ENCODE measurements at regions not wholly inside any gene's neighbourhood (a gene's known extent, or its start where the extent isn't known, plus 50 kb on each side); places are given as distances from the start of the nearest gene placed in this dataset.
"Not testable (repeated sequence)": the region's sequence is repeated elsewhere in the genome, so short reads cannot be mapped to it uniquely, and the experiment has no call there.

GRCh38 chr4:170388255-170388654 lies 298.5 kb upstream of the AADAT start:
- no peak for DNase-seq

DNA sequence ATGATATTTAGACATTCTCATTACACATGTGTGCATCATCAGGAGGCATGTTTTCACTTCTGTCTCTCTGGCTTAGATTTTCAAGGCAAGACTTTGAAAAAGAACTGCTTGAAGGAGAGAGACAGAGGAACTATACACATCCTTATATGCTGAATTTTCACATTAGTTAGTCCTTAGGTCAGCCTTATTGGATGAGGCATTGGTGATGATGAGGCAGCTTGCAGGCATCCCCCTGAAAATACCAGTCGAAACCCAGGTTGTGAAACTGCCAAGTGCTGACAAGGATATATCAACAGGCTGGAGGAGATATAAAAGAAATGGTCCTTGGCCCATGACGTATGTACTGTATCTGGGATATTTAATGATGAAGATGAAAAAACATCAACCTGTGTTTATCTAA lies 297.2 kb upstream of the AADAT start:
- DNase-seq, result no peak

GRCh38 chr4:170386511-170386910 lies 296.8 kb upstream of the AADAT start:
- no peak for DNase-seq

DNA sequence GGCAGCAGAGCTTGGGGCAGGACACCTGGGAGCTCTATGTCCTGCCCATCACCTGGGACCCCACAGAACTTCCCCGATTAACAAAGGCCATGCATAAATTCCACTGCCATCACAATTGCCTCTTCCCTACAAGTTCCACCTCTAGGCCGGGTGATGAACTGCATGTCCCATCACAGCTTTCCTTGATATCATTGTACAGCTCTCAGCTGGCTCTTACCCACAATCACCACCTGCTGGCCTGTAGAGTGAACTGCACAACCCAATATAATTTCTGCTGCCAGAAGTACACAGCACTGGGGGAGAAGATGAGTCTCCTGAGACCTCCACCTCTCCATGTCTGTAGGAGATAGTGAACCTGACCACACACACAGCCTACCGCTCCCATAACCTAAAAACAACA lies 285.0 kb upstream of the AADAT start:
- DNase-seq, result no peak

DNA sequence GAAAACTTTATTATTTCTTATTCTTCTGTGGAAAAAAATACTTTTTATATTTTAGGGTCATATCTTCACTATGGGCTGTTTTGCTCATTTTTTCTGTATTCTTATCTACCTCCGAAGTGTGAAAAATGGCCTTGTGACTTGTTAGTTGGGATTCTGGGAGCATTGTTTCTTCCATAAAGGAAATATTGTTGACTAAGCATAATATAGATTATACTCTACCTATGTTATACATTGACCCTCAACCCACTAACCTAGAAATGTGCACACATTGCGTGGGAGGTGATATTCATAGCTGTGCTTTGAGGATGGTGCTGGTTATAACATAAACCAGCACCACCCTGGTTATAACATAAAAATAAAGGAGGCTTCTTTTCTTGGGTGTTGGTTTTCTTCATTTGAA lies 259.2 kb upstream of the AADAT start:
- DNase-seq, result no peak

DNA sequence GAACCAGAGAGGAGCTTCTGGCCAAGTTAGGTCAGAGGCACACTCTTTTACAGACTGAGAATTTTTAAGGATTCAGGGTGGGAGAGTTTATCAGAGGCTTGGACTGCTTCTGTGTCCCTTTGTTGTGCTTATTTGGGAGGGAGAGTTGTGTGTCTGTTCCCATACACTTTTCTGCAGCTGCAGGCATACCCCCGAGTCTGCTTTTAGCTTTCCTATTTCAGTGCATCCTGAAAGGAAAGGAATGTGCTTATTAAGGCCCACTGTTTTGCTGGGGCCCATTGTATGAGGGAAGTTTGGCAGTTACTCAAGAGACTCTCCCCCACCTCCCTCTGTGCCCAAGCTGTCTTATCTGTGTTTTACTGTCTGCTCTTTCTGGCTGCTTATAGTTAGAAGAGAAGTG lies 257.4 kb upstream of the AADAT start:
- DNase-seq, result not testable (repeated sequence)

DNA sequence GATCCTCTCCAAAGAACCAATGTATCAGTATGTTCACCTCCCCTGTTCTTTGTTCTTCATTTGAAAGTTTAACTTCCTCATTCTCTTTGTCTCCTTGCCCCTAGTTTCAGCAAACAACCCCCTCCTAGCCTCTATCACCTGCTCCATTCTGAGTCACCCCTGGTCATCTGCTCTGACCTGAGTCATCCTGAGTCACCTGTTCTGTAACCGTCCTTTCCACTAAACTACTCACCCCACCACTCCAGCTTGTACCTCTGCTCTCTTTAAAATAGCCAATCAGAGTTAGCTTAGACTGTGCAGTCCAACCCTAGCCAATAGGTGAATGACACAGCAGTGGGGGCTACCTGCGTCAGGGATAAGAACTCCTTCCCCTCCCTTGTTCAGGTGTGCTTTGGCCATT lies 249.8 kb upstream of the AADAT start:
- DNase-seq, result no peak

DNA sequence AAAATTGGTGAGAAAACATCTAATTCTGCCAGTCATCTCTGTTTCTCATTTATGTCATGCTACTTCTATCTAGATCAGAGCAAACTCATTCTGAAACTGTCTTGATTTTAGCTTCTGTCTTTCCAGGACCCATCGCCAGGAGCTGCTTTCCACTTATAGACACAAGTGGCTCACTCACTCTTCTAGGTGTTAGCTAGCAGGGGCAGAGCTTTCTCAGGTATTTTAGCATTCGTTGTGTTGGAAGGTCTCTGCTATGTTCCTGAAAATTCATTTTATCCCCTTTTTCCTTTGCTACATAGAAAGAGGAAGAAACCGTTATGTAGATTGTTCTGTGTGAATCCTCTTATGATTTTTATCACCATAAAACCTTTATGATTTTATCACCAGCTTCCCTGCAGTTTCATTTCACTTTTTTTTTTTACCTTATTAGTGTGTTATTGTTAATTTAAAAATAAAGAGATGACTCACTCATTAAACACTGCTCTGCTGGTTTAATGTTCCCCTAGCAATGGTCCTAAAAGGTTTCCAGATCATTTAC lies 246.6 kb upstream of the AADAT start:
- no peak for DNase-seq

DNA sequence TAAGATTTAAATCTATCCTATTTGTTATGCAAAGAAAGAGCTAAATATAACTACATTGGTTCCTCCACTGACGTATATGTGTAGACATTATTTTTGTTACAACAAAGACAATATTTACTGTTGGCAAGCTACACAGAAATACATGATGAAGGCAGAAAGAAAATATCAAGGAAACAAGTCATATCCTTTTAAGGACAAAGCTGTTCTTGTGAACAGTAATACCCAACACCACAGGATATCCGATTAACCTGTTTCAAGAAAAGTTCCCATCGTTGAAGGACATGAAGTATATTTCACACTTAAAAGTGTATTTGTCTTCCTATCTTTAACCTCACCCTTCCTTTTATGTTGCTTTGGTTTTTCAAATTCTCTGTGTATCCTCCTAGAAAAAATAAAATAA lies 235.8 kb upstream of the AADAT start:
- no peak for DNase-seq

GRCh38 chr4:170323623-170324022 lies 233.9 kb upstream of the AADAT start:
- DNase-seq, result no peak

DNA sequence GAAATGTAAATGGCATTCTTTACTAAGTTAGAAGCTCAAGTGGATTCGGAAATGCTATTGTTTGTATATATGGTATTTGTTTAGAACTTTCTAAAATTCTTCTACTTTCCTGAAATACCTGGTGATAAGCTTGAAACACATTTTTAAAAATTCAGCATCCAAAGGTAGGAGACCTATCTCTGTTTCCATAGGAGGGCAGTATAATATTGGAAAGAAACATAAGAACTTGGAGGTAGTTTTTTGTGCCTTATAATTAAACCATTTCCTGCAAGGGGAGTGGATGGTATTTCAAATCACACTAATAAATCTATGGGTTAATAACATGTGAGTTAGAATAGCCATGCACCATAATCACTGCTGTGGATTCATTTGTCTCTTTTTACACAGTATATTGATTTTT lies 217.4 kb upstream of the AADAT start:
- no peak for DNase-seq

- DNase-seq, result no peak
Measured at GRCh38 chr4:170306208-170306607, 216.5 kb upstream of the AADAT start.

DNA sequence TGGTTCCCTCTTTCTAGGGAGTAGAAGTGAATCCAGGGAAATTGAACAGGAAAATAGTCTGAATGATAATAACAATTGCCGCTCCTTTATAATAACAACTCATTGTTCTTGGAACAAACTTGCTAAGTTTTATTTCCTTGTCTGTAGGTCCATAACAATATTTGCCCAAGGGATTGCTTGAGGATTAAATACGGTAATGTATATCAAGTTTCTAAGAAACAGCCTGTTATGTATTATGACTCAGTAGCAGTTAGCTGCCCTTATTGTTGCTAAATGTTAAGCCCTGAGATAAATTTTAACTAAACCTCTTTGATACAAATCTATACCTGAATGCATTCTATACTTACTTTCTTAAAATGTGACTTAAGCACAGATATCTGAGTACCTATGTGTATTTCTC lies 215.9 kb upstream of the AADAT start:
- no peak for DNase-seq

GRCh38 chr4:170281027-170281426 lies 191.3 kb upstream of the AADAT start:
- DNase-seq, result no peak

- no peak for DNase-seq
Measured at GRCh38 chr4:170278460-170278859, 188.7 kb upstream of the AADAT start.

- DNase-seq, result no peak
Measured at GRCh38 chr4:170274616-170275015, 184.9 kb upstream of the AADAT start.

DNA sequence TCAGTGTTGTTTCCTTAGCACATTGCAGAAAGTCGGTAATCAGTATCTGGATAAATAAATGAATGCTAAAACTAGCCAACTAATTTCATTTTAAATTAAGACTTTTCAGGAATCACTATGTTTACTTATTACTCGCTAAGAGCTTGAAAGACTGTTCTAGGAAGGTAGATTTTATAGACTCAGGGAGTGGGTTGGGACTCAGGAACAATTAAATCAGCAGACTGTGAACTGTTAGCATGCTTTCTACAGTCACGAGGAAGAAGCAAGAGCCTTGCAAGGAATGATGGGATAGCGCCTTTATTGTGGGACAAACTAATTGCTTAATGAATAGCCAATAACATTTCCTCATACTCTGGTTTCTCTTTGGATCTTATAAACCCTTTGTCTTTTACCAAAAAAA lies 183.2 kb upstream of the AADAT start:
- no peak for DNase-seq

GRCh38 chr4:170271723-170272122 lies 182.0 kb upstream of the AADAT start:
- no peak for DNase-seq

DNA sequence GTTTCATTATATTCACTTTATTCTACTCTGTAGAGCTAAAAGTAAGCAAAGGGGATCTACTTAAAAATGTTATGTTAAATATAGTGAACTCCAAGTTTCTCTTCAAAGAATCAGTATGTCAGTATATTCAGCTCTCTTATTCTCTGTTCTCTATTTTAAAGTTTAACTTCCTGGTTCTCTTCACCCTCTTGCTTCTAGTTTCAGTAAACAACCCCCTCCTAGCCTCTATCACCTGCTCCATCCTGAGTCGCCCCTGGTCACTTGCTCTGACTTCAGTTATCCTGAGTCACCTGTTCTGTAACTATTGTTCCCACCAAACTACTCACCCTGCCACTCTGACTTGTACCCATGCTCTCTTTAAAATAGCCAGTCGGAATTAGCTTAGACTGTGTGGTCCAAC lies 180.9 kb upstream of the AADAT start:
- DNase-seq, result no peak

GRCh38 chr4:170269950-170270349 lies 180.2 kb upstream of the AADAT start:
- no peak for DNase-seq

- DNase-seq, result peak; percentile 91
Measured at GRCh38 chr4:170259631-170260153, 169.9 kb upstream of the AADAT start.

- no peak for DNase-seq
Measured at GRCh38 chr4:170256807-170257206, 167.1 kb upstream of the AADAT start.

GRCh38 chr4:170248576-170248975 lies 158.8 kb upstream of the AADAT start:
- no peak for DNase-seq

- DNase-seq, result no peak
Measured at GRCh38 chr4:170248029-170248428, 158.3 kb upstream of the AADAT start.

DNA sequence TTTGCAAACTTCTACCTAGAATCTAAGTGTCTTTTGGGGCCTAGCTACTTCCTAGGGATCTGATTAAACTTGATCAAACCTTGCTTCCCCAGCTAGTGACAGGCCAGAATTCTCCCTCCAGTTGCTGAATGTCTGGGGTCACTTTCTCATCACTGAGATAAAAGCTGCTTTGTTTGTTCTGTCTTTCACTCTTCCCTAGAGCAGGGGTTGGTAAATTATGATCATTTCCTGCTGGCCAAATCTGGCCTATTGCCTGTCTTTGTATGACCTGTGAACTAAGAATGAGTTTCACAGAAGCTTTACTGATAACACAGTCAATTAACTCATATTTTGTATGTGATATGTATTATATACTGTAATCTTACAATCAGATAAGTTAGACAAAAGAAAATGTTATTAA lies 157.8 kb upstream of the AADAT start:
- no peak for DNase-seq

All from NCI-H1694 (cell line).